ENCODE measurements at regions not wholly inside any gene's neighbourhood (a gene's known extent, or its start where the extent isn't known, plus 50 kb on each side); places are given as distances from the start of the nearest gene placed in this dataset.
"Not testable (repeated sequence)": the region's sequence is repeated elsewhere in the genome, so short reads cannot be mapped to it uniquely, and the experiment has no call there.

DNA sequence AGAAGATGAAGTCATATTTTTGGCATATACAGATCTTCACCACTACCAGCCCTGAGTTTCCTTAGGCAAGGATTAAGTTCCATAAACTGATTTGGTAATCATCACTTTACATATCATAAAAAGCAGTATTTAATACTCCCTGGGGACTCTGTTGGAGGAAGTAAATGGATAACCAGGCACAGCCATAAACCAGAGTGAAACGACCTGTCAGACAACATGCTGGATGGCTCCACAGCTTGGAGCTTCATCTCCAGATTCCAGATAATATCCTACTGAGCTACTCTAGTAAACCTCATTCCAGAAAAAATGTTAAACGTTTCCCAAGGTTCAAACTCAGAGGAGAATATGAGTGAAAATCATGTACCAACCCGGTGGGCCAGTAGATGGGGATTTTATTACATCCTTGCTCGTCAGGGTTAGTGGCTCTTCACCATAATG lies 109.2 kb downstream of the BASP1 start:
- no peak for DNase-seq (ENCODE audit: low spot score)

DNA sequence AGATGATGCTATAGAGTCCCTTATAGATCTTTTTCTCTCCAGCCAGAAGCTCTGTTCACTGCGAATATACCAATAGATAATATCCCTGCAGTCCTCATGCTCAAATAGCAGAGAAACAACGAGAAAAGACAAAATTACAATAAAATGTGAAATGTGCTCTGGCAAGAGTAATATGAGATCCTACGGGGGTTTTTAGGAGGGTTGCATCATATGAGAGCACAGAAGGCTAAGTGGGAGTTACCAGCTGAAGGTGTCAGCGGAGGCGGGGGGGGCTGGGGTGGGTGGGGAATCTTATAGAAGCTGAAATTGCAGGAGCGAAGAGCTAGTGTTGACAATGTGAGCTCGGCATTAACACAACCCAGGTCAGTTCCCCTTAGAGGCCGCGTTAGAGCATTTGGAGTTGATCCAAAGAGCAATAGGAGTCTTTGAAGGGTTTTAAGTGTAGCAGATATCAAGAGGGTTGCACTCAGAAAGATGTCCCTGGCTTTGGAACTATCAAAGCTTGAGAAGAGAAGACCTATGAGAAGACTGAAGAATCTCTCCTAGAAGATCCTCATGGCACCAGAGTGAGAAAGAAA lies 109.7 kb downstream of the BASP1 start:
- DNase-seq (ENCODE audit: low spot score) = no peak

DNA sequence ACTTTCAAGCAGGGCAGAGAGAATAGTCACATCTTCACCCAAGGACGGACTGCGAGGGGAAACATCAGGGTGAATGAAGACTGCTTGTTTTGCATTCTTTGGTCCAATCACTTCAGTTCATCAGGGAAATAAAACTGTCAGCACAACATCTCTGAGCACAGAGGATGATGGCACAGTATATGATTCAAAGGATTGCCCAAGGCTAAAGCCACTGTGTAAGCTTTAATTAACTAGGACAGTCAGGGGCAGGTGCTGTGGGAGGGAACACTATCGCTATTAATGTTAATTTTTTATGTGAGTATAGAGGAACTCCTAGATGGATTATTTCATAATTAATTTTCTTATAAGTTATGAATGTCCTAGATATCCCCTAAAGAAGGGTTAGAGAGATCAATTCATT lies 112.1 kb downstream of the BASP1 start:
- DNase-seq (ENCODE audit: low spot score) = no peak

DNA sequence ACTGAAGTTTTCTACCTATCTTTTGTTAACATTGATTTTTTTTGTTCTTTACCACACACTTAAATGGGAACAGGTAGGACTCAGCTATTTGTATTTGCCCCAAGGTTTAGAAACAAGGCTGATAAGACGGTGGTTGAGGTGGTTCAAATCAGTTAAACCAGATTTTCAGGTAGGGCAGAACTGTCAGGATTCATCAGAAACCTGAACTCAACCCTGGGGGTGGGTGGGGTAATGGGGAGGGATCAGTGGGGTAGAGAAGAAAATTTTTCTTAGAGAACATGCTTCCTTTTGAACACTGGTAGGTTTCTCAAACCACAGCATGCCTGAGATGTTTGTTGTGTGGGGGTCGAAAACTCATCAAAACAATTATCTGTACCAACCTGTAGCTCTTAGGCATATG lies 113.0 kb downstream of the BASP1 start:
- no peak for DNase-seq (ENCODE audit: low spot score)

DNA sequence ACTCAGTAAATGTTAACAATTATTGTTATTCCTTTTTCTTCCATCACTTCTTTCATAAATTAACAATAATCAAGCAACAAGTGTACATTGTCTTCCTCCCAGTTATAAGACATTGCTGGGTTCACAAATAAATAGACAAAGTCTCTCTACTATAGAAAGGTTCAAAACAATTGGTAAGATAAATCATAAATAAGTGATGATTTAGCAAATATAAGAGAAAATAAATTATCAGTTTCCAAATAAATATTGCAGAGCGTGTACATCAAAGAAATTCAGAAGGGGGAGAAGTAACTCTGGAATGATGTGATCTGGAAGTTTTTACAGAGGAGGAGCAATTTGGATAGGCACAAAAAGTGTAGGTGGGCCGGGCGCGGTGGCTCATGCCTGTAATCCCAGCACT lies 114.2 kb downstream of the BASP1 start:
- DNase-seq (ENCODE audit: low spot score) = no peak

DNA sequence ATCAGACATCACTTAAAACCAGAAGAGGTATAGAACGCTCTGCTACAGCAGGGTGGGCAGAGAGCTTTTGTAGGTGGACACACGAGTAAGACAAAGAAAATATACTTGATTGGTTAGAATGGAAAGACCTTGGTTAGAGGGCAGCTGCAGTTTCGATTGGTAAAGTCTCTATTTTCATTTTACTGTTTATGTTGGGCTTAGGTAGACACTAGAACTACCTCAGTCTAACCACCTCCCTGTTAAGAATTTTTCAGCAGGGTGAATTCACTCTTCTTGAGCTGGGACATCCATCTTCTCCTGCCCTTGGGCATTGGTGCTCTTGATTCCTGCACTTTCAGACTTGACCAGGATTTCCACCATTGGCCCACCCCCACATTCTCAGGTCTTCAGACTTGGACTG lies 116.3 kb downstream of the BASP1 start:
- DNase-seq (ENCODE audit: low spot score) = no peak

DNA sequence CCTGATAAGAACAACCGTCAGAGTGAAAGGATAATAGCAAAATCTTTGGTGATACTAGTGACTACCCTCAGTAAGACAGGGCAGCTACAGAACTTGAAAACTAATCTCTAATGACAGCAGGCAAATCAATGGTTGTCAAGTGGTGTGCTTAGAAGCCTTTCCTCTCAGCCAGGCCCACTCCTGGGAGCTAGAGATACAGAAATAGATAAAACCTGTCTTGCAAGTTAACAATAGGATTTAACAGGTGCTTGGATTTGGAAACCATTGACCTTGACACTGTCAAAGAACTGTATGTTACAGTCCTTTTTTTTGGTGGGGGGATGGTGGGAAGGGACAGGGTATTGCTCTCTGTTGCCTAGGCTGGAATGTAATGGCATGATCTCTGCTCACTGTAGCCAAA lies 118.6 kb downstream of the BASP1 start:
- DNase-seq (ENCODE audit: low spot score) = no peak

DNA sequence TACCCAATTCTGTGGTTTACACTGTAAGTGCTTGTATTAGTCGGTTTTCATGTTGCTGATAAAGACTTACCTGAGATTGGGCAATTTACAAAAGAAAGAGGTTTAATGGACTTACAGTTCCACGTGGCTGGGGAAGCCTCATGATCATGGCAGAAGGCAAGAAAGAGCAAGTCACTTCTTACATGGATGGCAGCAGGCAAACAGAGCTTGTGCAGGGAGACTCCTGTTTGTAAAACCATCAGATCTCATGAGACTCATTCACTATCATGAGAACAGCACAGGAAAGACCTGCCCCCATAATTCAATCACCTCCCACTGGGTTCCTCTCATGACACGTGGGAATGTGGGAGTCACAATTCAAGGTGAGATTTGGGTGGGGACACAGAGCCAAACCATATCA lies 119.3 kb downstream of the BASP1 start:
- not testable (repeated sequence) for DNase-seq (ENCODE audit: low spot score)

DNA sequence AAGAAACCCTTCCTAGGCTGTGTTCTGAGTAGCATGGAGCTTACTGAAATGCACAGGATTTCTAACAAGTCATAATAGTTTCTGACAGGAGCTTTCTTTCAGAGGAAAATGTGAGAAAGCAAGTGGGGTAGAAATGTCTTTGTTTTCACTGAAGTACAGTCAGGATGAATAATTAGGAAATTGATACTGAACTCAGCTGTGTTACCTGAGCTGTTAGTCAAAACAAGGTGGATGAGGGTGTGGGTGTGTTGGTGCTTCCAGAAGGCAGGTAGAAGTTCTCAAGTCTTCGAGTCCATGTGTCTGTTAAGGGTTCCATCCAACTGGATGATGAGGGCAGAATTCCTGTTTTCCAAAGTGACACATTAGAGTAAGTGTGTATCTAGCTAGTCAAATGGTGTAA lies 122.4 kb downstream of the BASP1 start:
- no peak for DNase-seq (ENCODE audit: low spot score)

DNA sequence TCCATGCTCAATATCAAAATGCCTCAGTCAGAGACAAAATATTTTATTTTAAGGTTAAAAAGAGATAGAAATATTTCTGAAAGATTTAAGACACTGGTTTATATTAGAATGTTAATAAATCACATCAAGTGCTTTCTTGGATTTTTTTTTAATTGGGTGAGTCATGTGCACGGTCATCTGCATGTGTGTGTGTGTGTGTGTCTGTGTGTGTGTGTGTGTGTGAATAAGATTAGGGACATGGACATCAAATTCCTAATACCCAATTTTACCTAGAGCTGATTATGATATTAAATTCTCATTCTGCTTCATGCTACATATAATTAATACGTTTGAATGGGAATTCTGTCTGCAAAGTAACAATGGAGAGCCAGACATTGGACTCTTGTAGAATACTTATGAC lies 122.9 kb downstream of the BASP1 start:
- no peak for DNase-seq (ENCODE audit: low spot score)

DNA sequence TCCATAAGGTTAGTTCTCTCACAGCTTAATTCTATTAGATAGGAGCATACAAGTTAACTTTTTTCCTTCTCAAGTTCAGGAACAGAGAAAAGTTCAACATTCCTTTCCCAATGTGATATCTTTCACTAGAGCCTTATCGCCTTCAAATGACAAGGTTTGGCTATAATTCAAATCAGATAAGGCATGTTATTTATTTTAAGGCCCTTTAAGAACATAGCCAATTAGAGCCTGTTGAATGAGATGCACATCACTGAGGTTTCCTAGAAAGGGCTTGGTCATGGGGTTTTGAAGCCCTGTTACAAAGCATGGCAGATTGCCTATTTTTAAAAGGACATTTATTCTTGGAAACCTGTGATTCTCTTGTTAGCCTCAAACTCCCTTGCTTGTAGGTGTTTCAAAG lies 123.4 kb downstream of the BASP1 start:
- no peak for DNase-seq (ENCODE audit: low spot score)

DNA sequence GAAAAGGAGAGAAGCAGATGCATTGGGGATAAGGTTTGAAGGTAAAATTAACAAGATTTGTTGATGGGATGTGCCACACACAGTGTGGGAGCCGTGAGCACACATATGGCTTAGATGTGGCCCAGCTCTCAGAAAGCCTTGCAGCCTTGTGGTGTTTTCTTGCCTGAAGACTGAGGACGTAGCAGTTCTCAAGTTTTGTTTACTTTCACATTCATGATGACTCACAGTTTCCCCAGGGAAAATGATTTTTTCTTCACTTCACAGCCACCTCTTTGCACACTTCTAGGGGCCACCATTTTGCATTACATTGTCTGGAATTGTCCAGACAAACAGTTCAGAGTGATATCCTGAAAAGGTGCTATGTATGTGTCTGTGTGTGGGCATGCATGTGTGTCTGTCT lies 126.2 kb downstream of the BASP1 start:
- no peak for DNase-seq (ENCODE audit: low spot score)

DNA sequence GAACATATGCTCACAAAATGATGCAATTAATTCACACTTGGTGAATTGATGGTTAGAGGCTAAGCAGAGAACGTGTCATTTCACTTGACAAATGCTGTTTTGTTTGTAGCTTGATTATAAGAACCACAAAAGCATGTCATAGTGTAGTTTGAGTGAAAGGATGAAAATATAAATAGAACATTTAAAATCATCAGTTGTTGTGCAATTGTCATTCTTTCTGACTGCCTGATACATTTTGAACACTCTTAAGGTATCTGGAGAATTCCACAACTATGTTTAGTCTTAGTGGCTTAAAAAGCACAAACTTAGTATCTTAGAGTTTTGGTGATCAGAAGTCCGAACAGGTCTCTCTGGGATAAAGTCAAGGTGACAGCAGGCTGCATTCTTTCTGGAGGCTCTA lies 129.4 kb downstream of the BASP1 start:
- no peak for DNase-seq (ENCODE audit: low spot score)

DNA sequence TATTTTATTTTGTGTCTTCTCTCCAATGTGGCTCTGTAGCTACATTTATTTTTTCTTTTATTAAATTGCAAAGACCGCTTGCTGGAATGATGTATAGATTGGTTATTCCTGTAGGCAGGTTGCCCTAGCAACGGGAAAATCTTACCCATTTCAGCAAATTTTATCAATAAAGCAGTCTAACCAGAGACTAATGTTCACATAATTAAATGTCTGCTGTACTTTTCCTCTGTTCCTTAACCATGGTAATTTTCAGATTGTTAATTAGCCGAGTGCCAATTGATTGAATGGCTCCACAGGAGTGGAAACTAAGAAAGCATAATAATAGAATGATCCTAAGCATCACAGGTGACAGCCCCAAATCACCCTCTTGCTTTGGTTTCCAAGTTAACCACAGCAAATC lies 134.8 kb downstream of the BASP1 start:
- DNase-seq (ENCODE audit: low spot score) = no peak

DNA sequence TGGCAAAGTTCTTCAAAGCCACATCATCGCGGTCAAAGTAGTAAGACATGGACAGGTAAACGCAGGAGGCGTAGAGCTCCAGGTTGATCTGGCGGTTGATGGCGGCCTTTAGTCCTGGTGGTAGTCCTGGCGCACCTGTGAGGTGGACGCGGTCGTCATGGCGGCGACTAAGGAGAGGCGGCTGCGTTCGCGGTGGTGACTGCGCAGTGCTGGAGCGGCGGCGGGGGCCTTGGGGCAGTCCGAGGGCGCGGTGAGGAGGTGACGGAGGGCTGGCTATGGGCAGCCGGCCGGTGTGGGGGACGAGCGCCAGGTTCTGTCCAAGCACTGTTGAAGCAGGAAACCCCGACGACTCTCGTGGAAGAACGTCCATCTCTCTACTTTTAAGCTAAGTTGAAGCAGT lies 136.8 kb downstream of the BASP1 start:
- DNase-seq (ENCODE audit: low spot score) = no peak

DNA sequence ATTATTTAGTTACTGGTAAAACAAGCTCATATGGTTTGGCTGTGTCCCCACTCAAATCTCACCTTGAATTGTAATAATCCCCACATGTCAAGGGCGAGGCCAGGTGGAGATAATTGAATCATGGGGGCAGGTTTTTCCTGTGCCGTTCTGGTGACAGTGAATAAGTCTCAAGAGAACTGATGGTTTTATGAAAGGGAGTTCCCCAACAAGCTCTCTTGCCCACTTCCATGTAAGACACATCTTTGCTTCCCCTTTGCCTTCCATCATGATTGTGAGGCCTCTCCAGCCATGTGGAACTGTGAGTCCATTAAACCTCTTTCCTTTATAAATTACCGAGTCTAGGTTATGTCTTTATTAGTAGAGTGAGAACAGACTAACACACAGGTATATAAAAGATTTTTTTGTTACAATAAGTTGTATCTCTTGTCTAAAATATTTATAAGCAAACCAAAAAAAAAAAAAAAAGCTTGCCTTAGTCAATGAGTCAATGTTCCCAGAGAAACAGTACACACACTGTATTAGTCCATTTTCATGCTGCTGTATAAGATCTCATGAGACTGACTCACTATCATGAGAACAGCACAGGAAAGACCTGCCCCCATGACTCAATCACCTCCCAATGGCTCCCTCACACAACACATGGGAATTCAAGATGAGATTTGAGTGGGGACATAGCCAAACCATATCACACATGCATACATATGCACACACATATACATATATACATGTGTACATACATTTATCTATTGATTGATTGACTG lies 138.3 kb downstream of the BASP1 start:
- DNase-seq (ENCODE audit: low spot score) = no peak

DNA sequence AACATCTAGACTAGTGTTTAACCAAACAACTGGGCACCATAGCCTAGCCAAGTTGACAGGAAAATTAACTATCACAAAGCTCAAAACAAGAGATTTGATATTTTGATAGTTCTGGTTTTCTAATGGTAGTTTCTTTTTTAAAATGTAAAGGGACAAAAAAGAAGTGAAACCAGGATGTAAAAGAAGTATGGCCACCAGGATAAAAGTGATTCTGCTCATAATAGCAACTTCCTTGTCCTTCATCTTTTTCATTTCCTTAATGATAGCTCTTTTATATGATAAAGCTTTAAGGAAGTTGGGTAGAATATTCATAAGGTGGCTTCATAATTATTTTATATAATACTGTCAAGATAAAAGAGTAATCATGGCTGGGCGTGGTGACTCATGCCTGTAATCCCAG lies 139.1 kb downstream of the BASP1 start:
- no peak for DNase-seq (ENCODE audit: low spot score)

DNA sequence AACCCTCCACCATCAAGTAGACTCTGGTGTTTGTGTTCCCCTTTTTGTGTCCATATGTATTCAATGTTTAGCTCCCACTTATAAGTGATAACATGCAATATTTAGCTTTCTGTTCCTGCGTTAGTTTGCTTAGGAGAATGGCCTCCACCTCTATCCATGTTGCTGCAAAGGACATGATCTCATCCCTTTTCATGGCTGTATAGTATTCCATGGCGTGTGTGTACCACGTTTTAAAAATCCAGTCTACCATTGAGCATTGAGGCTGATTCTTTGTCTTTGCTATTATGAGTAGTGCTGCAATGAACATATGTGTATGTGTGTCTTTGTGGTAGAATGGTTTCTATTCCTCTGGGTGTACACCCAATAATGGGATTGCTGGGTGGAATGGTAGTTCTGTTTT lies 140.1 kb downstream of the BASP1 start:
- no peak for DNase-seq (ENCODE audit: low spot score)

DNA sequence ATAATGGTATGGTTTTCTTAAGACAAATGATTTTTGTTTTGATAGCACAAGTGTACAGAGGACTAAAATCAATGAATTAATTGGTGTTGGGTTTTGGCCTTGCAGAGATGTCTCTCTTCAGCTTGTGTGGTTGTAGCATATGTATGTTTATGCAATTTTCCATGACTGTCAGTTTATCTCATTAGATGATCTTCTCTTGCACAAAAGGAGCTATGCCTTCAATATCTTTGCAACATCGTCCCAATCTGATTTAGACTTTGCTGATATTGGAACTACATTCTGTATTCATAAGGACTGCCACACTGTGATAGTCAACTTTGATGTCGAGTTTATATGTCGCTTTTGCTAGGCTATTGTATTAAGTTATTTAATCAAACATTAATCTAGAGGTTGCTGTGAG lies 140.0 kb upstream of the TAF11L2 start:
- no peak for DNase-seq (ENCODE audit: low spot score)

DNA sequence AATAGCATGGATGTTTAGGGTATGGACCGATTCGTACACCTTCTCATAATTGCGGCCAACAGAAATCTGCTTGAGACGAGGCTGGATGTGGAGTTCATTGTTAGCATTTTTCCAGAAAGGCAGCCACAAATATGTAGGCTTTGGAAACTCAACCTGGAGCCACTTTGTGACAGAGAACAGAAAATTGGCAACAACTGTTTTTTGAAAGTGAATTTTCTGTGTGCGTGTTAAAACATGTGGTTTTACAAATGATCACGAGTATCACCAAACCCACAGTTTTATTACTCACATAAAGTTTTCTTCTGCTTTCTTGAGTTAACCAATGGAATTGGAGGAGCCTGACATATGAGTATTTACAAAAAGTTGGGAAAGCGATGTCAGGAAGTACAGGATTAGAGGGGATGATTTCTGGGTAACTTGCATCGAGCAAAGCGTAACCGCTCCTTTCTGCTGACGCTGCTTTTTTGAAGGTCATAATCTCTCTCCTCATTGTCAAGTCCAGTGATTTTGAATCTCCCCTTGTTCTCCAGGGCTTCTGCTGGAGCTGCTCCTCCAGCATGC lies 138.5 kb upstream of the TAF11L2 start:
- peak; percentile 22 for DNase-seq (ENCODE audit: low spot score)

DNA sequence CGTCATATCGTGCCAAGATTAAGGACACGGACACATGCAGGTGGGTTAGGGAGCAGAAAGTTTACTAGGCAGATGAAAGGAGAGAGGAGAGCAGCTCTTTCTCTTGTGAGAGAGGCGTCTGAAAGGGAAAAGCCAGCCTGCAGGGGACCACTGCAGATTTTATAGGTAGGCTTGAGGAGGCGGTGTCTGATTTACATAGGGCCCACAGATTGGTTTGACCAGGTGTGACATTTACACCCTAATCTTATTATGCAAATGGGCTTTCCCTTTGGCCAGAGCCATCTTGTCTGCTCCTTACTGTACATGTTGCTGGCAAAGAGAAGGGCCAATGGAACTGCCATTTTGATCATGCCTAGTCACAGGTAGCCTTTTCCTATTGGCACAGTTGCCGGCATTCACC lies 137.2 kb upstream of the TAF11L2 start:
- no peak for DNase-seq (ENCODE audit: low spot score)

DNA sequence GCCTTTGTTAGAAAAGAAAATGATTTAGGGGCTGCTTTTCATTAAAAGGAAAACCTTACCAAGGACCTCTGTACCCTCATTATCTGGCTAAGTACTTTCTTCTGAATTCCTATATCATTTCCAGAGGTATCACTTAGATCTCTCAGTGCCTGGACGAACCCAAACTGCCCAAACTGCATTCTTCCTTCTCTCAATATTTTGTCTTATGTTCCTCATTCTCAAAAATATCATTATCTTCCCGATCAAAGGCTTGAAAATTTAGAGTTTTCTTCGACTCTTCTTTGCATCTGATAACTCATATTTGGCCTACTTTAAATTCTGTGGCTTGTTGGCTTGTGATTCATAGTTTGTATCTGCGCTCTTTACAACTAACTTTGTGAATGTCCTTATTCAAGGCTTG lies 136.7 kb upstream of the TAF11L2 start:
- DNase-seq (ENCODE audit: low spot score) = no peak

DNA sequence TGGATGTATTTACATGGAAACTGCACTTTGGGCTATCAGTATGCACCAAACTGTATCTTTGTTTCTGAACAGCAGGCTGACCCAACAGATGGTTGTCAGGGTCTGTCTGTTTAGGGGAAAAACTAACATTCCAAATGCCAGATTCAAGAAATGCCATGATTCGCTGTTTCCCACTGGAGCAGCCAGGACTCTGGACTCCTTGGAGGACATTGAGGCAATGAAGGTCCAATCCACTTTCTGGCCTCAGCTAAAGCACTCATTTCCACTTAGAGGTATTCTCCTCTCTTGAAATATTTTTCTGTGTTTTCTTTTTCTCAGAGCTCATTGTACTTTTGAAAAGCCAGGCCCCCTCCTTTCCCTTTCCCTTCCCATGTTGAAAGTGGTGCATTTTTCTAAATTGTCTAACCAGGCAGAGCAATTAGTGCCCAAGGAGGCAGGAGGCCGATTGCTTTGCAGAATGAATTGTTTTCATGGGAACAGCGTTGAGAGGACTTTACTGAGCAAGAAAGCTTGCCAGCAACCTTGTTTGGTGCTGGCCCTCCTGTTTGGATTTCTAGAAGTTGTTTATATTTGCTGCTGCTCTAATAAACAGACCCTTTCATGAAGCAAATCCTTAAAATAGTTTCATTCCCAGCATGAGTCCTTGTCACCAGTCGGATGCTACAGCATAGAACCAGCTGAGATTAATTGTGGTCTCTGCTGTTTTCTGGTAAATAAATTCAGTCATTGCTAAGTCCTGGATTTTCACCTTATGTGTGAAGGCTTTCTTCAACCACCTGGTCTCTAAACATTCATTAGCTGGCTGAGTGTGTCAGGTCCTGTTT lies 132.8 kb upstream of the TAF11L2 start:
- no peak for DNase-seq (ENCODE audit: low spot score)
